BE2C (cell line): ENCODE measurements at regions not wholly inside any gene's neighbourhood (a gene's known extent, or its start where the extent isn't known, plus 50 kb on each side); places are given as distances from the start of the nearest gene placed in this dataset.

Experiments used
- DNase-seq: peaks from one replicate; pipeline ENCODE4 v3.0.0-alpha.2; 2020
- H3K27me3 ChIP-seq: fragments of 250-450 bp; sonication (Bioruptor Pico); 2 replicates; pipeline ENCODE4 v1.5.1; 2020; ENCODE audit warnings: mild to moderate bottlenecking
- H3K36me3 ChIP-seq: fragments of 250-450 bp; sonication (Bioruptor Pico); 2 replicates; pipeline ENCODE4 v1.5.1; 2020; ENCODE audit warnings: mild to moderate bottlenecking
- H3K4me1 ChIP-seq: fragments of 250-450 bp; sonication (Bioruptor Pico); 2 replicates; pipeline ENCODE4 v1.5.1; 2020
- H3K4me3 ChIP-seq: 2 replicates; pipeline ENCODE4 v1.5.1; 2011; ENCODE audit warnings: low read depth, low read length
- H3K9me3 ChIP-seq: fragments of 250-450 bp; sonication (Bioruptor Pico); 2 replicates; pipeline ENCODE4 v1.5.1; 2020
- TF ChIP-seq, protein P1 (sequence below): IDR thresholded peaks from 2 replicates; pipeline ENCODE4 v1.5.1; 2012; ENCODE audit warnings: mild to moderate bottlenecking, low read depth, low read length

DNA sequence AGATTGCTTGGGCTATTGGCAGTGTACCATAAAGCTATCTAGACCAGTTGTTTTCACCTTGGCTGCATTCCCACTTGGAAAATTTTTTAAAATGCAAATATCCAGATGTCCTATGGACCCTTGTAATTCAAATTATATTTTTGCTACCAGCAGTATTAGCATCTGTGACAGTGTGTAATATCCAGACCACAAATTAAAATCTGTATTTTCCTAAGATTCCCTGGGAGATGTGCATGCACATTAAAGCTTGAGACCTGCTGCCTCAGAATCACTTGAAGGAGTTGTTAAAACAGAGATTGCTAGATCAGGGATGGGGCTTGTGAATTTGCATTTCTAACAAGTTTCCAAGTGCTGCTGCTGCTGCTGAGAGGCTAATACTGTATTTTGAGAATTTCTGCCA lies 381.2 kb upstream of the PDE4D start:
- TF ChIP-seq, protein P1, sequence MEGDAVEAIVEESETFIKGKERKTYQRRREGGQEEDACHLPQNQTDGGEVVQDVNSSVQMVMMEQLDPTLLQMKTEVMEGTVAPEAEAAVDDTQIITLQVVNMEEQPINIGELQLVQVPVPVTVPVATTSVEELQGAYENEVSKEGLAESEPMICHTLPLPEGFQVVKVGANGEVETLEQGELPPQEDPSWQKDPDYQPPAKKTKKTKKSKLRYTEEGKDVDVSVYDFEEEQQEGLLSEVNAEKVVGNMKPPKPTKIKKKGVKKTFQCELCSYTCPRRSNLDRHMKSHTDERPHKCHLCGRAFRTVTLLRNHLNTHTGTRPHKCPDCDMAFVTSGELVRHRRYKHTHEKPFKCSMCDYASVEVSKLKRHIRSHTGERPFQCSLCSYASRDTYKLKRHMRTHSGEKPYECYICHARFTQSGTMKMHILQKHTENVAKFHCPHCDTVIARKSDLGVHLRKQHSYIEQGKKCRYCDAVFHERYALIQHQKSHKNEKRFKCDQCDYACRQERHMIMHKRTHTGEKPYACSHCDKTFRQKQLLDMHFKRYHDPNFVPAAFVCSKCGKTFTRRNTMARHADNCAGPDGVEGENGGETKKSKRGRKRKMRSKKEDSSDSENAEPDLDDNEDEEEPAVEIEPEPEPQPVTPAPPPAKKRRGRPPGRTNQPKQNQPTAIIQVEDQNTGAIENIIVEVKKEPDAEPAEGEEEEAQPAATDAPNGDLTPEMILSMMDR: no peak
- no peak for DNase-seq
- Histone ChIP-seq H3K9me3 (no peaks in the 10 kb centered on the region), H3K4me1 (peaks cover 6% of the 10 kb centered on the region; the same call in 1 of the 2 replicates), H3K36me3 (no peaks in the 10 kb centered on the region), H3K27me3 (no peaks in the 10 kb centered on the region), H3K4me3 (no peak overlapping the region)

DNA sequence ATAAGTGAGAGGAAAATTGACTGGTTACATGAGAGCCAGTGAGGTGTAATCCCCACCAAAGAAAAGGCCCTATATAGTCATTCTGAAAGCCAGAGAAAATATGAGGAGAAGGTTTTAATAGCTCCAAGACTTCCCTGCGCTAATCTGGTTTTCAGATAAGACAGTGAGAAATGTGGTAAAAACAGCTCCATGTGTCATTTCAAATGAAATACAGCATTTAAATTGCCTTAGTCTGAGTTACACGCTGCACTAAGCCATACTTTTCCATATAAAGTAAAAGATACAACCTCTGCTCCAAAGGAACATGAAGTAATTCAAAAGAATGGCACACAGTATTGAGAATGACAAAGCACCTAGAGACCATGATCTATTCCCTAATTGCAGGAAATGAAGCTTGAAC lies 378.0 kb upstream of the PDE4D start:
- DNase-seq: no peak
- Histone ChIP-seq H3K9me3 (no peaks in the 10 kb centered on the region), H3K4me3 (no peak overlapping the region), H3K36me3 (no peaks in the 10 kb centered on the region), H3K4me1 (peaks cover 6% of the 10 kb centered on the region; the same call in 1 of the 2 replicates), H3K27me3 (no peaks in the 10 kb centered on the region)
- TF ChIP-seq, protein P1: no peak

DNA sequence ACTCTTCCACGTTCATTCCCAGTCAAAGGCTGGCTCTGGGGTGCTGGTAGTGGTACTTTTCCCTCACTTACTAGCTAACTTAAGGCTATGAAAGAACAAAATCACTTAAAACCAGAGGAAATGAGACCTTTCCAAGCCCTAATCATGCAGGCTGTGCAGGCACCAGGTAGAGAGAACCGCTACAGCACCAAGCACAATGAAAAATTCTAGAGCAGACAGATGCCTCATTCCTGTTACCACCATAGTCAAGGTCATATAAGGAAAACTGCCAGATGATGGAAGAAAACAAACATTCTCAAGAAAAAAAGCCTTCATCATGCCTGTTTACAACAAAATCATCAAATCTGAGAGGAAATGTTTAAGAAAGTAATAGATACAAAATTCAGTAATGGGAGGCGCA lies 374.4 kb upstream of the PDE4D start:
- TF ChIP-seq, protein P1: no peak
- Histone ChIP-seq H3K27me3 (no peaks in the 10 kb centered on the region), H3K9me3 (no peaks in the 10 kb centered on the region), H3K4me3 (no peak overlapping the region), H3K36me3 (no peaks in the 10 kb centered on the region), H3K4me1 (no peaks in the 10 kb centered on the region)
- no peak for DNase-seq

DNA sequence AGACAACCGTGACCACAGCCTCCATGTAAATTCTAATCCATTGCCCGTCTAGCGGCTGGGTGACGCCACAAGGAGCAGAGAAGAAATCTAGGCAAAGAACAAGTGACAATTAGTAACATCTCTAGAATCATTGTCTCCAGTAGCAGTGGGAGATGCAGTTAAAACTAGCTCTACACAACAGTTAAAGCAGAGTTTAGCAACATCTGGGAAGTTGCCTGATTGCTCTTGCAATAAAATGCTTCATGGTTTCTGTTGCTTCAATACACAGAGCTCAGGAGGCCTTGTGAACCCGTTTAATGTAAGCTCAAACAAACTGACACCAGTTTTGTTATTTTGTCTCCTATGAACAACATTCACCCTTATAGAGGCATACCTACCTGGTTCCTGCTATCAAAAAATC lies 369.8 kb upstream of the PDE4D start:
- TF ChIP-seq, protein P1: no peak
- no peaks in the 10 kb centered on the region for H3K9me3 ChIP-seq
- H3K27me3 ChIP-seq: no peaks in the 10 kb centered on the region
- H3K4me3 ChIP-seq: no peak overlapping the region
- no peak for DNase-seq
- no peaks in the 10 kb centered on the region for H3K4me1 ChIP-seq
- no peaks in the 10 kb centered on the region for H3K36me3 ChIP-seq

DNA sequence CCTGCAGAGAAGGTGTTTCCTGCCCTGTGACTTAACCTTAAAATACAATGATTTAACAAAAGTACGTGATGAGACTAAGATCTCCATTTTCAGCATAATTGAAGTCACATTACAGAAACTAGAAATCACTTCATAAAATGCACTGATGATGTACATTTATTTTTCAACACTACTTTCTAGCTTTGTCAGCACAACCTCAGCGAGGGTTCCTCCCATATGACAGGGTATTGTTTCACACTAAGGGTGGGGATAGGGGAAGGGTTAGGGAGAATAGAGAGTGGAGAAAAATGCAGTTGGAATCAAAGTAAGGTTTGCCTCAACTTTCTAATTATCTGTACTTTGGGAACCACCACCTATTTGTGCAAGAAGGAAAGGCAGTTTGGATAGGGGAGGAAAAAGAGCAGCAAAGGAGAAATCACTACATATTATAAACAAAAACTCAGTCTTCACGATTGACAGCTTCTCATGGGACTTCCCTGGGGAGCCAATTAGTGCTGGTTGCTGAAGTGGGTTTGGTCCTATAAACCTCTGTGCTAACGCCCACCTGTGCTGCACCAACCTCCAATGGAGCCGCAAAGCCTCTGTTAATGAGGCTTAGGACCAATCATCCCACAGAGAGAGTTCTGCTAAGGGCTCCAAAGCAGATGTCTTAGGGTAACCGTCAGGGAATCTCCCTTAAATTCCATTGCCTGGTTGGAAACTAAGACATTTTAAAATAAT lies 369.2 kb upstream of the PDE4D start:
- no peaks in the 10 kb centered on the region for H3K36me3 ChIP-seq
- DNase-seq: no peak
- H3K27me3 ChIP-seq: no peaks in the 10 kb centered on the region
- H3K4me3 ChIP-seq: no peak overlapping the region
- TF ChIP-seq, protein P1: no peak
- no peaks in the 10 kb centered on the region for H3K9me3 ChIP-seq
- no peaks in the 10 kb centered on the region for H3K4me1 ChIP-seq

DNA sequence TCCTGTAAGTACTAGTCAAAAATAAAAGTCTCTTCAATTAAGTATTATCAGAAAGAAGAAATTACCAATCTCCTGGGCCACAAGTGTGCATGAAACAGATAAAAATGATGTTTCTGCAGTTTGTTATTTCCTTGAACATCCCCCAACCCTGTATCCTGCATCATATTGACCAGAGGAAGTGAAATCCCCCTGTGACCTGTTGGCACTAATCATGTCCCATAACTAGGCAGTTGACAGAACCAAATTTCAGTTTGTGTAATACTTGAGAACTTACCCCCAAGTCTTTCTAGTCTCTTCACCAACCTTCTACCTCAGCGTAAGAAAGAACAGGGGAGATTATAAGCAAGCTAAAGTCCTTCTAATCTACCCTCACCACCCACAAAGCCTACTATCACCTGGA lies 368.2 kb upstream of the PDE4D start:
- no peak for DNase-seq
- no peaks in the 10 kb centered on the region for H3K9me3 ChIP-seq
- H3K4me3 ChIP-seq: no peak overlapping the region
- no peaks in the 10 kb centered on the region for H3K27me3 ChIP-seq
- TF ChIP-seq, protein P1: no peak
- no peaks in the 10 kb centered on the region for H3K4me1 ChIP-seq
- H3K36me3 ChIP-seq: no peaks in the 10 kb centered on the region
